Loucy (cell line): ENCODE measurements at regions not wholly inside any gene's neighbourhood (a gene's known extent, or its start where the extent isn't known, plus 50 kb on each side); places are given as distances from the start of the nearest gene placed in this dataset.

Experiments
- H2AFZ ChIP-seq: fragments of 200-600 bp; sonication (generic); 2 replicates; pipeline ENCODE4 v1.6.0; 2016; ENCODE audit warnings: antibody characterized with exemption, mild to moderate bottlenecking, low read length, moderate library complexity
- H3F3A ChIP-seq: fragments of 200-600 bp; 2 replicates; pipeline ENCODE4 v1.6.0; 2016; ENCODE audit warnings: antibody characterized with exemption, low read depth, mild to moderate bottlenecking
- H3K27me3 ChIP-seq: fragments of 200-600 bp; sonication (generic); 2 replicates; pipeline ENCODE4 v1.6.1; 2014; ENCODE audit warnings: low read length, mild to moderate bottlenecking; ENCODE audit not compliant: insufficient read depth, poor library complexity, severe bottlenecking
- H3K36me3 ChIP-seq: fragments of 200-600 bp; sonication (generic); 2 replicates; pipeline ENCODE4 v1.6.1; 2016; ENCODE audit warnings: low read length; ENCODE audit not compliant: insufficient read depth
- H3K4me1 ChIP-seq: fragments of 200-600 bp; sonication (generic); 2 replicates; pipeline ENCODE4 v1.5.1; 2014; ENCODE audit warnings: low read length, mild to moderate bottlenecking; ENCODE audit not compliant: insufficient read depth, poor library complexity, severe bottlenecking
- H3K4me2 ChIP-seq: fragments of 200-600 bp; sonication (generic); 2 replicates; pipeline ENCODE4 v1.6.0; 2014; ENCODE audit warnings: antibody characterized with exemption, low read length, low read depth, mild to moderate bottlenecking; ENCODE audit not compliant: poor library complexity, severe bottlenecking
- H3K4me3 ChIP-seq: fragments of 200-600 bp; sonication (generic); 2 replicates; pipeline ENCODE4 v1.5.1; 2014; ENCODE audit warnings: low read length, mild to moderate bottlenecking, mixed read lengths; ENCODE audit not compliant: poor library complexity, severe bottlenecking
- H3K79me2 ChIP-seq: fragments of 200-600 bp; sonication (generic); 2 replicates; pipeline ENCODE4 v1.6.1; 2014; ENCODE audit warnings: low read length; ENCODE audit not compliant: insufficient read depth
- H3K9ac ChIP-seq: fragments of 200-600 bp; sonication (generic); 2 replicates; pipeline ENCODE4 v1.6.0; 2014; ENCODE audit warnings: mild to moderate bottlenecking, low read depth, low read length, moderate library complexity; ENCODE audit not compliant: poor library complexity, severe bottlenecking
- H3K9me2 ChIP-seq: fragments of 200-600 bp; sonication (generic); replicated peaks from 2 replicates; pipeline ENCODE4 v1.6.1; 2016; ENCODE audit warnings: low read depth, low read length, mixed read lengths
- H3K9me3 ChIP-seq: fragments of 200-600 bp; sonication (generic); 2 replicates; pipeline ENCODE4 v1.6.1; 2014; ENCODE audit warnings: mild to moderate bottlenecking, antibody characterized with exemption, low read length, low read depth; ENCODE audit not compliant: insufficient read depth
- H4K20me1 ChIP-seq: fragments of 200-600 bp; sonication (generic); 2 replicates; pipeline ENCODE4 v1.6.0; 2014; ENCODE audit warnings: antibody characterized with exemption, low read length, mild to moderate bottlenecking; ENCODE audit not compliant: insufficient read depth, poor library complexity, severe bottlenecking
- CTCF ChIP-seq: fragments of 200-600 bp; sonication (generic); conservative IDR thresholded peaks from 2 replicates; pipeline ENCODE4 v1.5.1; 2014; ENCODE audit warnings: mild to moderate bottlenecking, antibody characterized with exemption, low read length
- EZH2phosphoT487 ChIP-seq: fragments of 200-600 bp; IDR thresholded peaks from 2 replicates; pipeline ENCODE4 v1.6.1; 2018; ENCODE audit warnings: antibody characterized with exemption, mild to moderate bottlenecking, moderate library complexity, borderline replicate concordance

GRCh38 chr1:25131794-25132193 is 100.5 kb downstream of the SYF2 start:
- Histone ChIP-seq H3K4me1 (peaks cover under 1% of the 10 kb centered on the region), H3K27me3 (no peaks in the 10 kb centered on the region), H3K4me2 (no peak overlapping the region), H2AFZ (no peak overlapping the region), H3F3A (no peaks in the 10 kb centered on the region), H3K36me3 (no peaks in the 10 kb centered on the region), H3K9me2 (no peaks in the 10 kb centered on the region), H4K20me1 (no peaks in the 10 kb centered on the region), H3K9me3 (no peaks in the 10 kb centered on the region), H3K4me3 (no peak overlapping the region), H3K79me2 (no peaks in the 10 kb centered on the region), H3K9ac (no peak overlapping the region)
- TF ChIP-seq CTCF (no peak), EZH2phosphoT487 (no peak)

GRCh38 chr1:25130895-25131294 is 101.4 kb downstream of the SYF2 start:
- H3K79me2 ChIP-seq = no peaks in the 10 kb centered on the region
- no peaks in the 10 kb centered on the region for H3K9me3 ChIP-seq
- no peaks in the 10 kb centered on the region for H3K27me3 ChIP-seq
- H3K9ac ChIP-seq = no peak overlapping the region
- H3F3A ChIP-seq = no peaks in the 10 kb centered on the region
- no peaks in the 10 kb centered on the region for H4K20me1 ChIP-seq
- H3K9me2 ChIP-seq = no peaks in the 10 kb centered on the region
- H3K4me3 ChIP-seq = no peak overlapping the region
- TF ChIP-seq CTCF (no peak), EZH2phosphoT487 (no peak)
- no peak overlapping the region for H2AFZ ChIP-seq
- H3K4me2 ChIP-seq = no peak overlapping the region
- H3K36me3 ChIP-seq = no peaks in the 10 kb centered on the region
- no peaks in the 10 kb centered on the region for H3K4me1 ChIP-seq

GRCh38 chr1:25129380-25129779 is 102.9 kb downstream of the SYF2 start:
- no peak overlapping the region for H3K4me2 ChIP-seq
- no peaks in the 10 kb centered on the region for H3K9me3 ChIP-seq
- H3K79me2 ChIP-seq = no peaks in the 10 kb centered on the region
- no peak overlapping the region for H2AFZ ChIP-seq
- H3K36me3 ChIP-seq = no peaks in the 10 kb centered on the region
- H3K4me1 ChIP-seq = no peaks in the 10 kb centered on the region
- H3K9ac ChIP-seq = no peak overlapping the region
- no peaks in the 10 kb centered on the region for H3K27me3 ChIP-seq
- no peaks in the 10 kb centered on the region for H3F3A ChIP-seq
- H3K4me3 ChIP-seq = no peak overlapping the region
- TF ChIP-seq CTCF (no peak), EZH2phosphoT487 (no peak)
- H3K9me2 ChIP-seq = no peaks in the 10 kb centered on the region
- H4K20me1 ChIP-seq = no peaks in the 10 kb centered on the region
